ENCODE measurements at regions not wholly inside any gene's neighbourhood (a gene's known extent, or its start where the extent isn't known, plus 50 kb on each side); places are given as distances from the start of the nearest gene placed in this dataset.

DNA sequence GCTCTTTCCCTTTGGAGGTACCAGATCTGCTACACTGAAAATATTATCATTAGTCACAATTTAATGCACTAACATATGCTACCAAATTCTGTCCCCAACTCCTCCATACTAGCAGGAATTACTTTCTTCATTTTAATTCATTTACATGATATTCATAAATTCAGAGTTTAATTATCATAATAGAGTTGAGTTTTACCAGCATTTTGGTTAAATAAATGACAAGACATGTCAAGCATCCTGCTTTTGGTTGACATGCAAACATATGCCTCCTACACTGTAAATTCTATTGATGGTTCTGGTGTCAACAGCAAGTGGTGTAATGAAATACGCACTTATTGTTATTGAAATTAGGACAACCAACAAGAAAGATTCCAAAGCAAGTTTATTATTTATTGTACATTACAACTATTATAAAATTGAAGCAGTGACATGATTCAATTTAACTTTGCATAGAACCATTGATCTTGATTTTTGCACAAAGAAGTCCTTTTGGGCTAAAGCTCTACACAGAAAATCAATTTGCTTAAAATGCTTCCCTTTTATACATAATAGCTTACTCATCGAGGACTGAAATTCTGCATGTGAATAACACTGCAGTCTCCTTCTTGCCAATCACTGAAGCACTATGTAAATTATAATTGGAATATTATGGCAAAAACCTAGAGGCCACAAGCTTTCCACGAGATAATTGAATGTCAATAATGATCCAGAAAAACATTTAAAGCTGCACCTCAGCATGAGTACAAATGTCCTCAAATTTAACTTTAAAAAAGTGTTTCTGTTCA is 728.6 kb upstream of the ADGRL2 start:
- no peaks in the 10 kb centered on the region for H3K27me3 ChIP-seq (ENCODE audit: insufficient read depth, low read length)
- H3K27ac ChIP-seq (ENCODE audit: low read depth, low read length, poor library complexity, severe bottlenecking) = no peak overlapping the region
- H3K4me3 ChIP-seq (ENCODE audit: low read depth, low read length, poor library complexity, severe bottlenecking) = no peak overlapping the region
- no peak overlapping the region for H3K9ac ChIP-seq (ENCODE audit: low read length)
- no peaks in the 10 kb centered on the region for H3K9me2 ChIP-seq (ENCODE audit: low read depth, low read length)
- no peaks in the 10 kb centered on the region for H3K36me3 ChIP-seq (ENCODE audit: insufficient read depth, low read length)
- H3K79me2 ChIP-seq (ENCODE audit: insufficient read depth, low read length) = no peaks in the 10 kb centered on the region
- no peaks in the 10 kb centered on the region for H3K9me3 ChIP-seq (ENCODE audit: low read length)
- H4K20me1 ChIP-seq (ENCODE audit: insufficient read depth, low read length) = no peaks in the 10 kb centered on the region
- TF ChIP-seq, protein P1, sequence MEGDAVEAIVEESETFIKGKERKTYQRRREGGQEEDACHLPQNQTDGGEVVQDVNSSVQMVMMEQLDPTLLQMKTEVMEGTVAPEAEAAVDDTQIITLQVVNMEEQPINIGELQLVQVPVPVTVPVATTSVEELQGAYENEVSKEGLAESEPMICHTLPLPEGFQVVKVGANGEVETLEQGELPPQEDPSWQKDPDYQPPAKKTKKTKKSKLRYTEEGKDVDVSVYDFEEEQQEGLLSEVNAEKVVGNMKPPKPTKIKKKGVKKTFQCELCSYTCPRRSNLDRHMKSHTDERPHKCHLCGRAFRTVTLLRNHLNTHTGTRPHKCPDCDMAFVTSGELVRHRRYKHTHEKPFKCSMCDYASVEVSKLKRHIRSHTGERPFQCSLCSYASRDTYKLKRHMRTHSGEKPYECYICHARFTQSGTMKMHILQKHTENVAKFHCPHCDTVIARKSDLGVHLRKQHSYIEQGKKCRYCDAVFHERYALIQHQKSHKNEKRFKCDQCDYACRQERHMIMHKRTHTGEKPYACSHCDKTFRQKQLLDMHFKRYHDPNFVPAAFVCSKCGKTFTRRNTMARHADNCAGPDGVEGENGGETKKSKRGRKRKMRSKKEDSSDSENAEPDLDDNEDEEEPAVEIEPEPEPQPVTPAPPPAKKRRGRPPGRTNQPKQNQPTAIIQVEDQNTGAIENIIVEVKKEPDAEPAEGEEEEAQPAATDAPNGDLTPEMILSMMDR (IDR thresholded peaks at IDR 0.05; ENCODE audit: low read length) = no peak
- TF ChIP-seq EZH2 (IDR thresholded peaks at IDR 0.05; ENCODE audit: borderline replicate concordance, low read length) = no peak
- no peaks in the 10 kb centered on the region for H3K4me1 ChIP-seq (ENCODE audit: insufficient read depth, low read length, severe bottlenecking)
- no peaks in the 10 kb centered on the region for H3F3A ChIP-seq (ENCODE audit: insufficient read depth, low read length)
- no peak overlapping the region for H3K4me2 ChIP-seq (ENCODE audit: low read length)
- H2AFZ ChIP-seq (ENCODE audit: low read length) = no peak overlapping the region

GRCh38 chr1:81071072-81071858 is 729.5 kb upstream of the ADGRL2 start:
- H3K9me3 ChIP-seq (ENCODE audit: low read length) = no peaks in the 10 kb centered on the region
- no peak overlapping the region for H3K4me3 ChIP-seq (ENCODE audit: low read depth, low read length, poor library complexity, severe bottlenecking)
- no peak overlapping the region for H3K4me2 ChIP-seq (ENCODE audit: low read length)
- H4K20me1 ChIP-seq (ENCODE audit: insufficient read depth, low read length) = no peaks in the 10 kb centered on the region
- no peaks in the 10 kb centered on the region for H3K9me2 ChIP-seq (ENCODE audit: low read depth, low read length)
- H3K9ac ChIP-seq (ENCODE audit: low read length) = no peak overlapping the region
- no peaks in the 10 kb centered on the region for H3K36me3 ChIP-seq (ENCODE audit: insufficient read depth, low read length)
- H3K4me1 ChIP-seq (ENCODE audit: insufficient read depth, low read length, severe bottlenecking) = no peaks in the 10 kb centered on the region
- H3K27ac ChIP-seq (ENCODE audit: low read depth, low read length, poor library complexity, severe bottlenecking) = no peak overlapping the region
- no peak for TF ChIP-seq EZH2 (IDR thresholded peaks at IDR 0.05; ENCODE audit: borderline replicate concordance, low read length)
- TF ChIP-seq, protein P1 (IDR thresholded peaks at IDR 0.05; ENCODE audit: low read length) = no peak
- no peak overlapping the region for H2AFZ ChIP-seq (ENCODE audit: low read length)
- no peaks in the 10 kb centered on the region for H3K79me2 ChIP-seq (ENCODE audit: insufficient read depth, low read length)
- H3K27me3 ChIP-seq (ENCODE audit: insufficient read depth, low read length) = no peaks in the 10 kb centered on the region
- H3F3A ChIP-seq (ENCODE audit: insufficient read depth, low read length) = no peaks in the 10 kb centered on the region

- no peaks in the 10 kb centered on the region for H3K4me1 ChIP-seq (ENCODE audit: insufficient read depth, low read length, severe bottlenecking)
- TF ChIP-seq EZH2 (IDR thresholded peaks at IDR 0.05; ENCODE audit: borderline replicate concordance, low read length) = no peak
- TF ChIP-seq, protein P1 (IDR thresholded peaks at IDR 0.05; ENCODE audit: low read length) = no peak
- no peaks in the 10 kb centered on the region for H3F3A ChIP-seq (ENCODE audit: insufficient read depth, low read length)
- H3K9me2 ChIP-seq (ENCODE audit: low read depth, low read length) = no peaks in the 10 kb centered on the region
- no peaks in the 10 kb centered on the region for H4K20me1 ChIP-seq (ENCODE audit: insufficient read depth, low read length)
- no peak overlapping the region for H3K4me2 ChIP-seq (ENCODE audit: low read length)
- H3K27ac ChIP-seq (ENCODE audit: low read depth, low read length, poor library complexity, severe bottlenecking) = no peak overlapping the region
- no peak overlapping the region for H3K9ac ChIP-seq (ENCODE audit: low read length)
- no peaks in the 10 kb centered on the region for H3K36me3 ChIP-seq (ENCODE audit: insufficient read depth, low read length)
- H2AFZ ChIP-seq (ENCODE audit: low read length) = no peak overlapping the region
- H3K9me3 ChIP-seq (ENCODE audit: low read length) = no peaks in the 10 kb centered on the region
- H3K27me3 ChIP-seq (ENCODE audit: insufficient read depth, low read length) = no peaks in the 10 kb centered on the region
- H3K79me2 ChIP-seq (ENCODE audit: insufficient read depth, low read length) = no peaks in the 10 kb centered on the region
- H3K4me3 ChIP-seq (ENCODE audit: low read depth, low read length, poor library complexity, severe bottlenecking) = no peak overlapping the region
Observed at GRCh38 chr1:81069856-81070255, 730.9 kb upstream of the ADGRL2 start.
